Stomach (tissue), 4 donors: ENCODE measurements at regions not wholly inside any gene's neighbourhood (a gene's known extent, or its start where the extent isn't known, plus 50 kb on each side); places are given as distances from the start of the nearest gene placed in this dataset.

Source experiments
- CTCF ChIP-seq, 7 experiments: fragments of 450-650 bp in 4 of 7; fragments of 200-600 bp in 3 of 7; sonication (generic) in 3 of 7; IDR thresholded peaks; one replicate each; pipeline ENCODE4 v1.5.1; 2016 to 2019; ENCODE audit warnings: antibody characterized with exemption in 7 of 7, control low read depth in 2 of 7, mild to moderate bottlenecking in 1 of 7
- EP300 ChIP-seq: sonication (generic); formaldehyde crosslinking; IDR thresholded peaks from one replicate; pipeline ENCODE4 v1.6.1; 2017; ENCODE audit warnings: antibody characterized with exemption
- POLR2A ChIP-seq, 4 donors: fragments of 450-650 bp; IDR thresholded peaks; one replicate each; pipeline ENCODE4 v1.6.1; 2016; ENCODE audit warnings: antibody characterized with exemption in 4 of 4, control low read depth in 2 of 4, mild to moderate bottlenecking in 1 of 4, moderate library complexity in 1 of 4
- POLR2AphosphoS5 ChIP-seq, 3 donors: sonication (generic); formaldehyde crosslinking; IDR thresholded peaks; one replicate each; pipeline ENCODE4 v1.6.1; 2016; ENCODE audit warnings: antibody characterized with exemption in 3 of 3

- TF ChIP-seq CTCF (IDR thresholded peaks at IDR 0.05) (no peak), POLR2A (IDR thresholded peaks at IDR 0.05) (no peak), POLR2AphosphoS5 (IDR thresholded peaks at IDR 0.05) (no peak), EP300 (no peak)
Measured at GRCh38 chr12:77229640-77230442, 164.5 kb upstream of the E2F7 start.
